ENCODE measurements at regions not wholly inside any gene's neighbourhood (a gene's known extent, or its start where the extent isn't known, plus 50 kb on each side); places are given as distances from the start of the nearest gene placed in this dataset.

DNA sequence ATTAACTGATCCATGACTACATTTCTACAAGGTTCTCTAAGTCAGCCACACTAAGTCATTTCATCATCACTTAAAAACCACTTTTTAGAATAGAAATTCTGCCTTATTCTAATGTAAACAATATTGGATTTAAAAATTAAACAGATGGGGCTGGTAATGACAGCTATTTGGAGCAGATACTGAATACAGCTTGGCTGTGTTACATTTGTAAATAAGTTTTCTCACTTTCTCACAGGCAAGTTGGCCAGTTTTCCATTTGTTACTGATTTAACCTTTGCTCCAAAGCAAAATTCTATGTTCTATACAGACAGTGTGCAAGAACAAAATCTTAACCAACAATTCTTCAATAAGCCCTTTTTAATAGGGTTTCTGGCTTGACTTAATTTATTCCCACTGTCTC is 370.7 kb downstream of the GRIA2 start:
- POLR2A ChIA-PET = no interaction called here
- no peak overlapping the region for H3K4me3 ChIP-seq (ENCODE audit: control insufficient read depth in 1 of 7, extremely low read depth in 1 of 7, insufficient read depth in 4 of 7, low read depth in 2 of 7, low read length in 6 of 7)
- H3K9me3 ChIP-seq (ENCODE audit: control extremely low read depth in 1 of 5, control insufficient read depth in 4 of 5, insufficient read depth in 2 of 5, low read depth in 1 of 5, low read length in 4 of 5) = peaks cover 0 to 1% (median 0%) of the 10 kb centered on the region in 5 experiments

DNA sequence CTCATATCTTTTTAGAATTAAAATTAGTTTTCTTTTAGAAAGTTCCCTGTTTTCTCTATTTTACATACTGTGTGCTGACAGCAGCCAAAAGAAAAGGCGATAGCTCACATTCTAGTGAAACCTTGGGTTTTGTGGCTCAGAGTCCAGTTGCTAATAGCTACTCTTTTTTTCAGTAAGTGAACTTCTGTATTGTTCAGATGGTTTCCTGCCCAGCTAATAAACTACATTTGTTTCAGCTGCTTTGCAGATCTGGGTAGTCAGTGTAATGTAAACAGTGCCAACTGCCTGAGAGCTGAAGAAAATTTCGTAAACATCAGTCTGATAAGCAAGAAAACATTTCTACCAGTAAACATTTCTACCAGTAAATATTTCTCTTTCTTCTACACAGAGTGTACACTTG is 370.2 kb downstream of the GRIA2 start:
- POLR2A ChIA-PET = no interaction called here
- Histone ChIP-seq H3K36me3 (ENCODE audit: control insufficient read depth in 4 of 4, insufficient read depth in 4 of 4, low read length in 3 of 4) (no peaks in the 10 kb centered on the region), H3K27ac (ENCODE audit: insufficient read depth in 1 of 2, low read depth in 1 of 2, low read length in 2 of 2, poor library complexity in 1 of 2, severe bottlenecking in 2 of 2) (no peak overlapping the region), H3K9me3 (ENCODE audit: control extremely low read depth in 1 of 5, control insufficient read depth in 4 of 5, insufficient read depth in 2 of 5, low read depth in 1 of 5, low read length in 4 of 5) (no peaks in the 10 kb centered on the region), H3K27me3 (replicated peaks in 2 of 5; ENCODE audit: control insufficient read depth in 4 of 5, insufficient read depth in 5 of 5, low read length in 4 of 5) (no peaks in the 10 kb centered on the region), H3K4me1 (ENCODE audit: control extremely low read depth in 1 of 4, control insufficient read depth in 4 of 4, insufficient read depth in 4 of 4, low read length in 3 of 4) (no peaks in the 10 kb centered on the region), H3K4me3 (ENCODE audit: control insufficient read depth in 1 of 7, extremely low read depth in 1 of 7, insufficient read depth in 4 of 7, low read depth in 2 of 7, low read length in 6 of 7) (no peak overlapping the region)
- DNase-seq = no peak
- CTCF ChIA-PET = no interaction called here
- WGBS (ENCODE audit: insufficient coverage) = 86% methylated on average over 1 of the region's 2 CpGs

More for the DNA sequence above, 370.7 kb downstream of the GRIA2 start:
- CTCF ChIA-PET = no interaction called here
- no peak for DNase-seq
- Histone ChIP-seq H3K36me3 (ENCODE audit: control insufficient read depth in 4 of 4, insufficient read depth in 4 of 4, low read length in 3 of 4) (no peaks in the 10 kb centered on the region), H3K27ac (ENCODE audit: insufficient read depth in 1 of 2, low read depth in 1 of 2, low read length in 2 of 2, poor library complexity in 1 of 2, severe bottlenecking in 2 of 2) (no peak overlapping the region), H3K27me3 (replicated peaks in 2 of 5; ENCODE audit: control insufficient read depth in 4 of 5, insufficient read depth in 5 of 5, low read length in 4 of 5) (no peaks in the 10 kb centered on the region), H3K4me1 (ENCODE audit: control extremely low read depth in 1 of 4, control insufficient read depth in 4 of 4, insufficient read depth in 4 of 4, low read length in 3 of 4) (no peaks in the 10 kb centered on the region)

GRCh38 chr4:157587681-157588423 is 367.3 kb downstream of the GRIA2 start:
- POLR2A ChIA-PET = no interaction called here
- WGBS (ENCODE audit: insufficient coverage) = no CpG with 5 or more reads among the region's 5 CpGs

DNA sequence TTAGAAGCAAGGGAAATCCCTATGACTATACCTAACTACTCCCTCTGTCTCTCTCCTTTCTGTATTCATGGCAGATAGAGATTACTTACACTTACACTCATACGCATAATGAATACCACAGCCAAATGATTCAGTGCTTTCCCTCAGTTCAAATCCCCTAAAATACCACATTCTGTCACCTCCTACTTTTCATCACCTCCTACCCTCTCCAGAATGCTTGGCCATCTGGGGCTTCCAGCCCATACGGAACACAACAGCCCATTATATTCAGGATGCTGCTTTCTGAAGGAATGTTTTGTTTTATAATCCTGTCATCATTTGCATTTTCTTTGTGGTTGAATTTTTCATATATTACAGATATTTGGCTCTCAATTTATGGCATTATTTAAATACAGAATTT is 361.6 kb downstream of the GRIA2 start:
- no peaks in the 10 kb centered on the region for H3K27me3 ChIP-seq (replicated peaks in 2 of 5; ENCODE audit: control insufficient read depth in 4 of 5, insufficient read depth in 5 of 5, low read length in 4 of 5)
- CTCF ChIA-PET = no interaction called here
- no peak for DNase-seq
- no peak overlapping the region for H3K27ac ChIP-seq (ENCODE audit: insufficient read depth in 1 of 2, low read depth in 1 of 2, low read length in 2 of 2, poor library complexity in 1 of 2, severe bottlenecking in 2 of 2)
- POLR2A ChIA-PET = no interaction called here
- no peaks in the 10 kb centered on the region for H3K4me1 ChIP-seq (ENCODE audit: control extremely low read depth in 1 of 4, control insufficient read depth in 4 of 4, insufficient read depth in 4 of 4, low read length in 3 of 4)
- H3K9me3 ChIP-seq (ENCODE audit: control extremely low read depth in 1 of 5, control insufficient read depth in 4 of 5, insufficient read depth in 2 of 5, low read depth in 1 of 5, low read length in 4 of 5) = no peaks in the 10 kb centered on the region
- no peak overlapping the region for H3K4me3 ChIP-seq (ENCODE audit: control insufficient read depth in 1 of 7, extremely low read depth in 1 of 7, insufficient read depth in 4 of 7, low read depth in 2 of 7, low read length in 6 of 7)
- no peaks in the 10 kb centered on the region for H3K36me3 ChIP-seq (ENCODE audit: control insufficient read depth in 4 of 4, insufficient read depth in 4 of 4, low read length in 3 of 4)
- 86% methylated on average over 1 of the region's 2 CpGs for WGBS (ENCODE audit: insufficient coverage)

More at GRCh38 chr4:157587681-157588423, 367.3 kb downstream of the GRIA2 start:
- H3K27ac ChIP-seq (ENCODE audit: insufficient read depth in 1 of 2, low read depth in 1 of 2, low read length in 2 of 2, poor library complexity in 1 of 2, severe bottlenecking in 2 of 2) = no peak overlapping the region
- no peak overlapping the region for H3K4me3 ChIP-seq (ENCODE audit: control insufficient read depth in 1 of 7, extremely low read depth in 1 of 7, insufficient read depth in 4 of 7, low read depth in 2 of 7, low read length in 6 of 7)
- no peaks in the 10 kb centered on the region for H3K36me3 ChIP-seq (ENCODE audit: control insufficient read depth in 4 of 4, insufficient read depth in 4 of 4, low read length in 3 of 4)
- H3K27me3 ChIP-seq (replicated peaks in 2 of 5; ENCODE audit: control insufficient read depth in 4 of 5, insufficient read depth in 5 of 5, low read length in 4 of 5) = no peaks in the 10 kb centered on the region
- CTCF ChIA-PET = no interaction called here
- no peak for DNase-seq
- no peaks in the 10 kb centered on the region for H3K9me3 ChIP-seq (ENCODE audit: control extremely low read depth in 1 of 5, control insufficient read depth in 4 of 5, insufficient read depth in 2 of 5, low read depth in 1 of 5, low read length in 4 of 5)
- H3K4me1 ChIP-seq (ENCODE audit: control extremely low read depth in 1 of 4, control insufficient read depth in 4 of 4, insufficient read depth in 4 of 4, low read length in 3 of 4) = no peaks in the 10 kb centered on the region

DNA sequence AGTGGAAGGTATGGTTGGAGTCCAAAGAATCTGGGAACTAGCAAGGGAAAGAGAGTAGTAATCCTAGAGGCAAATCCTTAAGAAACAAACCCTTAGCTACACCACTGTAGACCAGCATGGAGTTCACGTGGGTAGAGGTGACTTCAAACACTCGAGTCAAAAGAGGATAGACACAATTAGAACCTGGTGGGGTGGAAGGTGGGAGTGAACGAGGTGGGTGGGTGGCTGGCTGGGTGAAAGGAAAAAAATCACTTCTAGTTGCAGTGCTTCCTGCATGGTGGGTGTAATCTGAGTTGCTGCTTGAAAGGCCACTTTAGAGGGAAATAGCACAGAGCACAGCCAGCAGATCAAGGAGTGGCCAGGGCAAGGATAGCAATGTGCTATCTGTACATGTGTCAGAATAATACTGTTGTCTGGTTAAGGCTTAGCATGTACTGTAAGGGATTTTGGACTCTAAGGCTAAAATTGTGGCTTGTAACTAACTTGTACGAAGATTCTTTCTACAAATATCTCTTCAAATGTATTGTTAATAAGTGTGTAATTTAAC is 356.2 kb downstream of the GRIA2 start:
- no peaks in the 10 kb centered on the region for H3K4me1 ChIP-seq (ENCODE audit: control extremely low read depth in 1 of 4, control insufficient read depth in 4 of 4, insufficient read depth in 4 of 4, low read length in 3 of 4)
- WGBS (ENCODE audit: insufficient coverage) = 80% methylated on average over 3 of the region's 4 CpGs
- CTCF ChIA-PET = no interaction called here
- no peak for DNase-seq
- no peaks in the 10 kb centered on the region for H3K9me3 ChIP-seq (ENCODE audit: control extremely low read depth in 1 of 5, control insufficient read depth in 4 of 5, insufficient read depth in 2 of 5, low read depth in 1 of 5, low read length in 4 of 5)
- no peak overlapping the region for H3K27ac ChIP-seq (ENCODE audit: insufficient read depth in 1 of 2, low read depth in 1 of 2, low read length in 2 of 2, poor library complexity in 1 of 2, severe bottlenecking in 2 of 2)
- no peak overlapping the region for H3K4me3 ChIP-seq (ENCODE audit: control insufficient read depth in 1 of 7, extremely low read depth in 1 of 7, insufficient read depth in 4 of 7, low read depth in 2 of 7, low read length in 6 of 7)
- H3K27me3 ChIP-seq (replicated peaks in 2 of 5; ENCODE audit: control insufficient read depth in 4 of 5, insufficient read depth in 5 of 5, low read length in 4 of 5) = no peaks in the 10 kb centered on the region
- POLR2A ChIA-PET = no interaction called here
- H3K36me3 ChIP-seq (ENCODE audit: control insufficient read depth in 4 of 4, insufficient read depth in 4 of 4, low read length in 3 of 4) = no peaks in the 10 kb centered on the region

- 100% methylated on average over 7 of the region's 8 CpGs for WGBS (ENCODE audit: insufficient coverage)
- no peak overlapping the region for H3K4me3 ChIP-seq (ENCODE audit: control insufficient read depth in 1 of 7, extremely low read depth in 1 of 7, insufficient read depth in 4 of 7, low read depth in 2 of 7, low read length in 6 of 7)
- H3K27me3 ChIP-seq (replicated peaks in 2 of 5; ENCODE audit: control insufficient read depth in 4 of 5, insufficient read depth in 5 of 5, low read length in 4 of 5) = no peaks in the 10 kb centered on the region
- POLR2A ChIA-PET = no interaction called here
- no peak overlapping the region for H3K27ac ChIP-seq (ENCODE audit: insufficient read depth in 1 of 2, low read depth in 1 of 2, low read length in 2 of 2, poor library complexity in 1 of 2, severe bottlenecking in 2 of 2)
- H3K9me3 ChIP-seq (ENCODE audit: control extremely low read depth in 1 of 5, control insufficient read depth in 4 of 5, insufficient read depth in 2 of 5, low read depth in 1 of 5, low read length in 4 of 5) = no peaks in the 10 kb centered on the region
- no peaks in the 10 kb centered on the region for H3K36me3 ChIP-seq (ENCODE audit: control insufficient read depth in 4 of 4, insufficient read depth in 4 of 4, low read length in 3 of 4)
- DNase-seq = no peak
- CTCF ChIA-PET = no interaction called here
- H3K4me1 ChIP-seq (ENCODE audit: control extremely low read depth in 1 of 4, control insufficient read depth in 4 of 4, insufficient read depth in 4 of 4, low read length in 3 of 4) = no peaks in the 10 kb centered on the region
Measured at GRCh38 chr4:157575339-157575738, 354.8 kb downstream of the GRIA2 start.

- 90% methylated on average over 2 of the region's 7 CpGs for WGBS (ENCODE audit: insufficient coverage)
- no peaks in the 10 kb centered on the region for H3K36me3 ChIP-seq (ENCODE audit: control insufficient read depth in 4 of 4, insufficient read depth in 4 of 4, low read length in 3 of 4)
- ChIA-PET CTCF (no interaction called here), POLR2A (no interaction called here)
- DNase-seq = no peak
- H3K27ac ChIP-seq (ENCODE audit: insufficient read depth in 1 of 2, low read depth in 1 of 2, low read length in 2 of 2, poor library complexity in 1 of 2, severe bottlenecking in 2 of 2) = no peak overlapping the region
- no peaks in the 10 kb centered on the region for H3K27me3 ChIP-seq (replicated peaks in 2 of 5; ENCODE audit: control insufficient read depth in 4 of 5, insufficient read depth in 5 of 5, low read length in 4 of 5)
- H3K4me1 ChIP-seq (ENCODE audit: control extremely low read depth in 1 of 4, control insufficient read depth in 4 of 4, insufficient read depth in 4 of 4, low read length in 3 of 4) = no peaks in the 10 kb centered on the region
- H3K9me3 ChIP-seq (ENCODE audit: control extremely low read depth in 1 of 5, control insufficient read depth in 4 of 5, insufficient read depth in 2 of 5, low read depth in 1 of 5, low read length in 4 of 5) = no peaks in the 10 kb centered on the region
- H3K4me3 ChIP-seq (ENCODE audit: control insufficient read depth in 1 of 7, extremely low read depth in 1 of 7, insufficient read depth in 4 of 7, low read depth in 2 of 7, low read length in 6 of 7) = no peak overlapping the region
Measured at GRCh38 chr4:157574606-157575005, 354.1 kb downstream of the GRIA2 start.

Data from common myeloid progenitor, CD34-positive (primary cell).